NCI-H2227 treated with DMSO at 0.1 percent for 48 hours (cell line): ENCODE measurements at regions not wholly inside any gene's neighbourhood (a gene's known extent, or its start where the extent isn't known, plus 50 kb on each side); places are given as distances from the start of the nearest gene placed in this dataset.

Source experiments
- DNase-seq: peaks from one replicate; lab custom pipeline; 2025; lab: John Stamatoyannopoulos, UW

GRCh38 chr1:172801771-172802322, 142.9 kb downstream of the FASLG start:
- no peak for DNase-seq

DNA sequence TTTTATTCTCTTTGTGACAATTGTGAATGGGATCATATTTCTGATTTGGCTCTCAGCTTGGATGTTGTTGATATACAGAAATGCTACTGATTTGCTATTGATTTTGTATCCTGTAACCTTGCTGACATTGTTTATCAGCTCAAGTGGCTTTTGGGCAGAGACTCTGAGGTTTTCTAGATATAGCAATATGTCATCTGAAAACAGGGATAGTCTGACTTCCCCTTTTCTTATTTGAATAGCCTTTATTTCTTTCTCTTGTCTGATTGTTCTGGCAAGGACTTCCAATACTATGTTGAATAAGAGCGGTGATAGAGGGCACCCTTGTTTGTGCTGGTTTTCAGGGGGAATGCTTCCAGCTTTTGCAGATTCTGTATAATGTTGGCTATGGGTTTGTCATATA, 150.8 kb downstream of the FASLG start:
- DNase-seq = no peak

DNA sequence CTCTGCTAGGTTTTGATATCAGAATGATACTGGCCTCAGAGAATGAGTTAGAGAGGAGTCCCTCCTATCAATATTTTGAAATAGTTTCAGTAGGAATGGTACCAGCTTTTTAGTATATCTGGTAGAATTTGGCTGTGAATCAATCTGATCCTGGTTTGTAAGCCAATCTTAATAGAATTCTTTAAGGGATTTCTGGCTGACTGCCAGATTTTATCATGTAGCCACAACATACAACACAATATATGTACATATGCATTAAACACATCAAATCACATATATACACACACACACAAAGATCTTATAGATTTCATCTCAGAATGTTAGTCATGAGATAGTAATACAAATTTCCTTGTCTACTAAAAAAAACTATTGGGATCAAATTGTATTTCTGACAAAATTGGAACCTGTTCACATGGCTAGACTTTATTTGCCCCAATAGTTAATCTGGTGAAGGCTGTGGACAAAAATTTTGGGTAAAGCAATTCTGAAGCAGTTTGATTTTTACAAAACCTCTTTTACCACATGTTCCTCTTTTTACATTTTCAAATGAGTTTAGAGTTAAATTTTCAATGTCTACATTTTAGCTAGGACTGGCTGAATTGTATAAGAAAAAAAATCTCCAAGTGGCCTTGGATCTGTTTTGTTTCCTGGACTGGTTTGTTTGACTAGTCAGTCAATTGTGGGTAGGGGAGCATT, 151.7 kb downstream of the FASLG start:
- no peak for DNase-seq

- DNase-seq = no peak
These were observed 152.8 kb downstream of the FASLG start for GRCh38 chr1:172811694-172812093.

GRCh38 chr1:172812118-172812517, 153.2 kb downstream of the FASLG start:
- DNase-seq = no peak

- DNase-seq = no peak
These were observed 154.4 kb downstream of the FASLG start for GRCh38 chr1:172813330-172813729.

DNA sequence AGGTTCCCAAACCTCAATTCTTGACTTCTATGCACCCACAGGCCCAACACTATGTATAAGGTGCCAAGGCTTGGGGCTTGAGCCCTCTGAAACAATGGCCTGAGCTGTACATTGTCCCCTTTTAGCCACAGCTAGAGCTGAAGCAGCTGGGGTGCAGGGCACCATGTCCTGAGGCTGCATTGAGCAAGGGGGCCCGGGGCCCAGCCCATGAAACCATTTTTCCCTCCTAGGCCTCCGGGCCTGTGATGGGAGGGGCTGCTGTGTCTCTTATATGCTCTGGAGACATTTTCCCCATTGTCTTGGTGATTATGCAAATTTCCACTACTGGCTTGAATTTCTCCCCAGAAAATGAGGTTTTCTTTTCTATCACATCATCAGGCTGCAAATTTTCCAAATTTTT, 155.5 kb downstream of the FASLG start:
- no peak for DNase-seq

- no peak for DNase-seq
These were observed 156.8 kb downstream of the FASLG start for GRCh38 chr1:172815740-172816139.

- DNase-seq = no peak
These were observed 160.1 kb downstream of the FASLG start for GRCh38 chr1:172818841-172819527.

DNA sequence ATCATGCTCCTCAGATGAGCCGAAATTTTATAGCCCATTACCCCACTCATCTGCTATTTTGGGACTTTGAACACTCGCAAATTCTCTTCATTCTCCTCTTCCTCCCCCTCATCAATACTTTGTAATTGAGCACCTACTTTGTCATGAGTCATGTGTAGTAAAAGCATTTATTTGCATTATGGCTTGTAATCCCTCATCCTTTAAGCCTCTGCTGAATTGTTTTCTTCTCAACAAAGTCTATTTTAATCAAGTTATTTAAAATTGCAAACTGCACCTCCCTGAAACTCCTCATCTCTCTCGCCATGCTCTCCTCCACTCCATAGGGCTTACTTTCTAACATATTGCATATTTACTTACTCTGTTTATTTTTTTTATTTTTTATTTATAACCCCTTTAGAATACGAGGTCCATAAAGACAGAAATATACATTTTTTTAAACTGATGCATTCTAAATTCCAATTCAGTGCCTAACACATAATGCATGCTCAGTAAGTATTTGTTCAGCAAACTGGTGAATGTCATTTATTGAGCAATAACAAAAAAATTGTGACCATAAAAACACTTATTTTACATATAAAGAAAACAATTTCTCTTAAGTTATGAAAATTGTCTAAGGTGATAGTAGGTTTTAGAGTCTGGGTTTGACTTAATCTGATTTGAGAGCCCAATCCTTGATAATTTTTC, 161.7 kb downstream of the FASLG start:
- no peak for DNase-seq

DNA sequence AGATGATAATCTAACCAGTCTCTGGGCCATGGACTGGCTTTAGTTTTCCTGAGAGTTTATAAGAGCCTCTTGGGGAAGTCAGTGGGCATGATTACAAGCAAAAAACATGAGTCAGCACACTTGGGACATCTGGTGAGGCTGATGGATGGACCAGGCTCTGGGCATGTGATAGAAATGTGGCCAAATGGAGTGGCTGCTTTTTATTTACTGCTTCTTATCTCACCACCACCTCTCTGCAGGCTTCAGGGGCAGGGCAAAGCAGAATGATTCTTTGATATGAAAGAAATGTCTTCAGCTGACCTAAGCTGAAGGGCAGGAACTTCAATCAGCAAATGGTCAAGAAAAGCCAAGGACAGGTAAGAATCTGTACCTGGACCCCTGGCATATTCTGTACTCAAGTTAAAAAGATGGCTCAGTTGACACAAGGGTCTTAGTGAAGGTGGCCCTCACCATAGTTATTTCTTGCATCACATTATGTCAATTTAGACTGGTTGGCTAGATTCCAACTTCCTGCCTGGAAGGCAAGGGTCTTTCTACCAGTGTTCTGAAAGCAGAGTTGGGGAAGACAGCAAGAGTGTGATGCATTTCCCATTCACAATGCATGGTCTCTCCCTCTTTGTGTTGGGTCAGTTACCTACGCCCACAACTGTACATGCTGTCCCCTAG, 162.8 kb downstream of the FASLG start:
- no peak for DNase-seq

GRCh38 chr1:172822886-172823285, 164.0 kb downstream of the FASLG start:
- DNase-seq = no peak

DNA sequence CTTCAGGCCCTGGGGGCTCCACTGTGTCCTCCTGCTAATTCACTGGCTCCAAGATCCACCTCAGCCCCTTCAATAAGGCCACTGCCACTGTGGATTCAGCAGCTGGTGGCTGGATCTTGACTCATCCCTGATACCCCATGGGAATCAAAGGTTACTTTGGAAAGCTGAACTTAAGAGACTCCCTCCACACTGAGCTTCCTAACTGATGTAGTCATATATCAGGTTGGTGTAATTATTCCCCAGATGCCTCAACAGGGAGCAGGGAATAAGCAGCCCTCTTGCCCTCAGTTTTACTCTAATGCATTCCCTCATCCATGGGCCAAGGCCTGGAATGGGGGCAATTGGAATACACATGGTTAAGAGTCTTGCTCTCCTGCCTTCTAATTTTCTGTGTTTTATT, 164.6 kb downstream of the FASLG start:
- no peak for DNase-seq

- no peak for DNase-seq
These were observed 165.3 kb downstream of the FASLG start for GRCh38 chr1:172824209-172824608.

- no peak for DNase-seq
These were observed 167.3 kb downstream of the FASLG start for GRCh38 chr1:172826096-172826741.

- DNase-seq = no peak
These were observed 168.4 kb downstream of the FASLG start for GRCh38 chr1:172827301-172827700.

DNA sequence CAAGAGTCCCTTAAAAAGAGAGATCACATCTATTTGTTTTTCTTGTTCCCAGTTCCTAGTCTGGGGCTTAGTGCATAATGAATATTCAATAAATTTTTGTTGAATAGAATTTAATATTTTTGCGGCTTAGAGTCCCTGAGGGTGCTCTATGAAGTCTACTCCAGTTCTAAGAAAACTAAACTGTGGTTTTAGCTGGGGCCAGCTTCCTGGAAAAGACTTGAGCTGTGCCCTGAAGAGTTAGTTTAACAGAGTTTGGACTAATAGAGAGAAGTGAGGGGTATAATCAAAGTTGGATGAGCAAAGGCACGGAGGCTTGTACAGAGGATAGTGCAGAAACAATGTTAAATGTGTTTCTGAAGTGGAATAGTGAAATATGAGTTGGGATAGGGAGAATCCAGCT, 168.9 kb downstream of the FASLG start:
- DNase-seq = no peak

- no peak for DNase-seq
These were observed 173.3 kb downstream of the FASLG start for GRCh38 chr1:172832006-172832725.

GRCh38 chr1:172833954-172834353, 175.1 kb downstream of the FASLG start:
- no peak for DNase-seq

GRCh38 chr1:172834609-172835008, 175.7 kb downstream of the FASLG start:
- no peak for DNase-seq

GRCh38 chr1:172835834-172836233, 176.9 kb downstream of the FASLG start:
- DNase-seq = no peak
